Tibial nerve (tissue), 4 donors: ENCODE measurements at regions not wholly inside any gene's neighbourhood (a gene's known extent, or its start where the extent isn't known, plus 50 kb on each side); places are given as distances from the start of the nearest gene placed in this dataset.

ENCODE experiments used
- EP300 ChIP-seq, 2 donors: sonication (generic); formaldehyde crosslinking; IDR thresholded peaks; one replicate each; pipeline ENCODE4 v1.6.1; 2017; ENCODE audit warnings: antibody characterized with exemption in 2 of 2, mild to moderate bottlenecking in 1 of 2
- POLR2A ChIP-seq, 2 donors: fragments of 450-650 bp; IDR thresholded peaks; one replicate each; pipeline ENCODE4 v1.6.1; 2017; ENCODE audit warnings: antibody characterized with exemption in 2 of 2, mild to moderate bottlenecking in 2 of 2, moderate library complexity in 2 of 2
- TF ChIP-seq, protein P1 (sequence below), 5 experiments: fragments of 200-600 bp in 3 of 5; fragments of 450-650 bp in 2 of 5; sonication (generic) in 3 of 5; IDR thresholded peaks; one replicate each; pipeline ENCODE4 v1.5.1; 2016 to 2019; ENCODE audit warnings: antibody characterized with exemption in 5 of 5, mild to moderate bottlenecking in 3 of 5, moderate library complexity in 2 of 5

- TF ChIP-seq, protein P1, sequence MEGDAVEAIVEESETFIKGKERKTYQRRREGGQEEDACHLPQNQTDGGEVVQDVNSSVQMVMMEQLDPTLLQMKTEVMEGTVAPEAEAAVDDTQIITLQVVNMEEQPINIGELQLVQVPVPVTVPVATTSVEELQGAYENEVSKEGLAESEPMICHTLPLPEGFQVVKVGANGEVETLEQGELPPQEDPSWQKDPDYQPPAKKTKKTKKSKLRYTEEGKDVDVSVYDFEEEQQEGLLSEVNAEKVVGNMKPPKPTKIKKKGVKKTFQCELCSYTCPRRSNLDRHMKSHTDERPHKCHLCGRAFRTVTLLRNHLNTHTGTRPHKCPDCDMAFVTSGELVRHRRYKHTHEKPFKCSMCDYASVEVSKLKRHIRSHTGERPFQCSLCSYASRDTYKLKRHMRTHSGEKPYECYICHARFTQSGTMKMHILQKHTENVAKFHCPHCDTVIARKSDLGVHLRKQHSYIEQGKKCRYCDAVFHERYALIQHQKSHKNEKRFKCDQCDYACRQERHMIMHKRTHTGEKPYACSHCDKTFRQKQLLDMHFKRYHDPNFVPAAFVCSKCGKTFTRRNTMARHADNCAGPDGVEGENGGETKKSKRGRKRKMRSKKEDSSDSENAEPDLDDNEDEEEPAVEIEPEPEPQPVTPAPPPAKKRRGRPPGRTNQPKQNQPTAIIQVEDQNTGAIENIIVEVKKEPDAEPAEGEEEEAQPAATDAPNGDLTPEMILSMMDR (IDR thresholded peaks at IDR 0.05) = no peak
- TF ChIP-seq POLR2A (IDR thresholded peaks at IDR 0.05) (no peak), EP300 (IDR thresholded peaks at IDR 0.05) (no peak)
Observed at GRCh38 chr20:37596168-37596567, 68.5 kb upstream of the BLCAP start.
